Stomach (tissue), 4 donors: ENCODE measurements at regions not wholly inside any gene's neighbourhood (a gene's known extent, or its start where the extent isn't known, plus 50 kb on each side); places are given as distances from the start of the nearest gene placed in this dataset.

Experiments
- CTCF ChIP-seq, 7 experiments: fragments of 450-650 bp in 4 of 7; fragments of 200-600 bp in 3 of 7; sonication (generic) in 3 of 7; IDR thresholded peaks; one replicate each; pipeline ENCODE4 v1.5.1; 2016 to 2019; ENCODE audit warnings: antibody characterized with exemption in 7 of 7, control low read depth in 2 of 7, mild to moderate bottlenecking in 1 of 7
- POLR2A ChIP-seq, 4 donors: fragments of 450-650 bp; IDR thresholded peaks; one replicate each; pipeline ENCODE4 v1.6.1; 2016; ENCODE audit warnings: antibody characterized with exemption in 4 of 4, control low read depth in 2 of 4, mild to moderate bottlenecking in 1 of 4, moderate library complexity in 1 of 4

- TF ChIP-seq CTCF (IDR thresholded peaks at IDR 0.05) (no peak), POLR2A (IDR thresholded peaks at IDR 0.05) (no peak)
Measured at GRCh38 chr2:145043399-145043834, 523.5 kb upstream of the ZEB2 start.
